ENCODE measurements at regions not wholly inside any gene's neighbourhood (a gene's known extent, or its start where the extent isn't known, plus 50 kb on each side); places are given as distances from the start of the nearest gene placed in this dataset.

DNA sequence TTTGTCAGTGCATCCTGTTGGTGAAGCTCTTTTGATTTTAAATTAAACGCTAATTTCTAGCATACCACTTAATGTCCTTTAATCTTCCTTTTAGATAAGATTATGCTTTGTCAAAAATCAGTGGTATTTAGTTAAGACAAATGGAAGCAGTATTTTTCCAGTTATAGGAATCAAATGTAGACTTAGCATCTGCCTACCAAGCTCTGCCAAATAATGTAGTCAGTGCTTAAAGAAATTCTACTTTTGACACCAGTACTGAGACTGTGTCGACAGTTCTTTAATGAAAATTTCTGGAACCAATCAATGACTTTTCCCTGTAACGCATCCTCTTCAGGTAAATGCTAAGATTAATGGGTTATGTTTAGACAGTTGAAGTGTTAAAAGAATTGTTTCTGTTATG lies 803.3 kb upstream of the FAM98A start:
- TF ChIP-seq, protein P1, sequence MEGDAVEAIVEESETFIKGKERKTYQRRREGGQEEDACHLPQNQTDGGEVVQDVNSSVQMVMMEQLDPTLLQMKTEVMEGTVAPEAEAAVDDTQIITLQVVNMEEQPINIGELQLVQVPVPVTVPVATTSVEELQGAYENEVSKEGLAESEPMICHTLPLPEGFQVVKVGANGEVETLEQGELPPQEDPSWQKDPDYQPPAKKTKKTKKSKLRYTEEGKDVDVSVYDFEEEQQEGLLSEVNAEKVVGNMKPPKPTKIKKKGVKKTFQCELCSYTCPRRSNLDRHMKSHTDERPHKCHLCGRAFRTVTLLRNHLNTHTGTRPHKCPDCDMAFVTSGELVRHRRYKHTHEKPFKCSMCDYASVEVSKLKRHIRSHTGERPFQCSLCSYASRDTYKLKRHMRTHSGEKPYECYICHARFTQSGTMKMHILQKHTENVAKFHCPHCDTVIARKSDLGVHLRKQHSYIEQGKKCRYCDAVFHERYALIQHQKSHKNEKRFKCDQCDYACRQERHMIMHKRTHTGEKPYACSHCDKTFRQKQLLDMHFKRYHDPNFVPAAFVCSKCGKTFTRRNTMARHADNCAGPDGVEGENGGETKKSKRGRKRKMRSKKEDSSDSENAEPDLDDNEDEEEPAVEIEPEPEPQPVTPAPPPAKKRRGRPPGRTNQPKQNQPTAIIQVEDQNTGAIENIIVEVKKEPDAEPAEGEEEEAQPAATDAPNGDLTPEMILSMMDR (IDR thresholded peaks at IDR 0.05), result no peak
- TF ChIP-seq EZH2phosphoT487 (IDR thresholded peaks at IDR 0.05) (no peak), EZH2 (IDR thresholded peaks at IDR 0.05) (no peak)

Measured in neural progenitor cell (in vitro differentiated cells).